ENCODE measurements at regions not wholly inside any gene's neighbourhood (a gene's known extent, or its start where the extent isn't known, plus 50 kb on each side); places are given as distances from the start of the nearest gene placed in this dataset.

DNA sequence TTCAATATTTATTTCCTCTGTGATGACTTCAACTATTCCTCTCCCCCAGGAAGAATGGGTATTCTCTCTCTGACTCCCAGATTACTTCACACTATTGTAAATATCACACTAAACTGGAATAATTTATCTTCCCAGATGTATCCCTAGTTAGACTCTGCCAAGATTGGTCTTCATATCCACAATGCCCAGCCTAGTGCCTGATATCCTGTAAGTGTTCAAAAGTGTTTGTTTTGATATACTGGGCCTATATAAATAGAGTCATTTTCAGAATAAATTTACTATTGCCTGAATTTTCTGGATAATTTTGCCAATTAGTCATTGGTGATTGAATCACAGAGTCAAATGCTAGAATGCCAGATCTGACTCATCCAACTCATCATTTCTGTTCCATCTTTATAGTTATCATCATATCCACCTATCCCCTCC is 143.7 kb upstream of the TNC start:
- TF ChIP-seq GATA3 (IDR thresholded peaks at IDR 0.05; ENCODE audit: low read depth, low read length) (no peak), GATA2 (IDR thresholded peaks at IDR 0.05; ENCODE audit: low read depth, low read length) (no peak)

All from SH-SY5Y (cell line).